MCF 10A (cell line): ENCODE measurements at regions not wholly inside any gene's neighbourhood (a gene's known extent, or its start where the extent isn't known, plus 50 kb on each side); places are given as distances from the start of the nearest gene placed in this dataset.

Source experiments
- BruUV-seq: library from RNA; stranded (reverse); fragments of 400-500 nt; replicated peaks from 2 replicates; lab custom pipeline; 2021; lab: Mats Ljungman, UMichigan
- CTCF ChIA-PET: fragments of 300-600 bp; sonication (Branson Sonifier 250); formaldehyde crosslinking; extraction: SDS; loops from one replicate; lab custom pipeline; 2021; ENCODE audit warnings: antibody characterized with exemption, inconsistent platforms; lab: Yijun Ruan, JAX
- POLR2A ChIA-PET: fragments of 300-600, 350-650 bp; sonication (Branson Sonifier 250); formaldehyde crosslinking; extraction: SDS; loops from one replicate; lab custom pipeline; 2020; ENCODE audit warnings: antibody characterized with exemption, inconsistent platforms; lab: Yijun Ruan, JAX
- DNase-seq: peaks from one replicate; pipeline ENCODE4 v3.0.0-alpha.2; 2018; ENCODE audit not compliant: unreplicated experiment
- H3K27ac Mint-ChIP-seq: one replicate; pipeline ENCODE4 v1.8.0; 2022; ENCODE audit warnings: mild to moderate bottlenecking, low read depth, mixed read lengths; ENCODE audit not compliant: unreplicated experiment
- H3K27me3 Mint-ChIP-seq: one replicate; pipeline ENCODE4 v1.8.0; 2022; ENCODE audit warnings: mixed read lengths; ENCODE audit not compliant: insufficient read depth, unreplicated experiment
- H3K36me3 Mint-ChIP-seq: one replicate; pipeline ENCODE4 v1.8.0; 2022; ENCODE audit warnings: mild to moderate bottlenecking, moderate library complexity, mixed read lengths; ENCODE audit not compliant: insufficient read depth, unreplicated experiment
- H3K4me1 Mint-ChIP-seq: one replicate; pipeline ENCODE4 v1.8.0; 2022; ENCODE audit warnings: mixed read lengths; ENCODE audit not compliant: insufficient read depth, unreplicated experiment
- H3K4me3 Mint-ChIP-seq: one replicate; pipeline ENCODE4 v1.8.0; 2022; ENCODE audit warnings: mild to moderate bottlenecking, moderate library complexity, mixed read lengths; ENCODE audit not compliant: unreplicated experiment
- H3K9me3 Mint-ChIP-seq: one replicate; pipeline ENCODE4 v1.8.0; 2022; ENCODE audit warnings: mixed read lengths; ENCODE audit not compliant: unreplicated experiment
- CTCF ChIP-seq: fragments of 200-600 bp; IDR thresholded peaks from one replicate; pipeline ENCODE4 v1.8.0; 2022; ENCODE audit warnings: antibody characterized with exemption, mild to moderate bottlenecking; ENCODE audit not compliant: unreplicated experiment
- intact Hi-C: fragments of 100-400 bp; cut with micrococcal nuclease; formaldehyde crosslinking; loops from 2 replicates; pipeline ENCODE4 v1.14.1; 2022

GRCh38 chr3:127421943-127422662 lies 134.3 kb upstream of the PRR20G start:
- Mint-ChIP-seq H3K27ac (no peak overlapping the region), H3K4me3 (no peak overlapping the region), H3K4me1 (no peaks in the 10 kb centered on the region), H3K27me3 (peaks cover 70% of the 10 kb centered on the region), H3K36me3 (no peaks in the 10 kb centered on the region), H3K9me3 (no peaks in the 10 kb centered on the region)
- no peak for TF ChIP-seq CTCF
- POLR2A ChIA-PET: no interaction called here
- no peak for DNase-seq
- intact Hi-C loops: no loop called here
- no TSS peak for BruUV-seq
- CTCF ChIA-PET: interaction anchor here (0.7 kb wide), 1 partner anchor 245 kb away, joined by 3 read pairs; no protein-coding TSS in a partner anchor

- DNase-seq: no peak
- no TSS peak for BruUV-seq
- Mint-ChIP-seq H3K27ac (no peak overlapping the region), H3K36me3 (no peaks in the 10 kb centered on the region), H3K4me3 (no peak overlapping the region), H3K9me3 (no peaks in the 10 kb centered on the region), H3K27me3 (peaks cover 80% of the 10 kb centered on the region), H3K4me1 (no peaks in the 10 kb centered on the region)
- ChIA-PET CTCF (interaction anchor here (0.7 kb wide), 1 partner anchor 9 kb away, joined by 3 read pairs; no protein-coding TSS in a partner anchor), POLR2A (no interaction called here)
- intact Hi-C loops: no loop called here
- TF ChIP-seq CTCF: no peak
These were observed 133.0 kb upstream of the PRR20G start for GRCh38 chr3:127420829-127421228.

- no TSS peak for BruUV-seq
These were observed 132.1 kb upstream of the PRR20G start for GRCh38 chr3:127419641-127420553.

More at GRCh38 chr3:127419641-127420553, 132.1 kb upstream of the PRR20G start:
- Mint-ChIP-seq H3K27ac (no peak overlapping the region), H3K4me3 (no peak overlapping the region), H3K27me3 (peaks cover 87% of the 10 kb centered on the region), H3K9me3 (no peaks in the 10 kb centered on the region), H3K4me1 (no peaks in the 10 kb centered on the region), H3K36me3 (no peaks in the 10 kb centered on the region)
- CTCF ChIA-PET: no interaction called here
- DNase-seq: no peak
- no peak for TF ChIP-seq CTCF
- POLR2A ChIA-PET: no interaction called here
- intact Hi-C loops: no loop called here
